Caco-2 (cell line): ENCODE measurements at regions not wholly inside any gene's neighbourhood (a gene's known extent, or its start where the extent isn't known, plus 50 kb on each side); places are given as distances from the start of the nearest gene placed in this dataset.

ENCODE experiments used
- BruUV-seq: library from RNA; stranded (reverse); fragments of 400-500 nt; replicated peaks from 2 replicates; lab custom pipeline; 2021; lab: Mats Ljungman, UMichigan
- CTCF ChIA-PET: fragments of 300-600 bp; sonication (Branson Sonifier 250); formaldehyde crosslinking; loops from one replicate; lab custom pipeline; 2022; ENCODE audit warnings: antibody characterized with exemption; lab: Charles Lee
- POLR2A ChIA-PET: fragments of 300-600 bp; sonication (Branson Sonifier 250); formaldehyde crosslinking; loops from one replicate; lab custom pipeline; 2022; ENCODE audit warnings: antibody characterized with exemption; lab: Charles Lee
- DNase-seq, 2 experiments: peaks; one replicate each; pipeline versions ENCODE4 v3.0.0 to v3.0.0-alpha.2; 2020 to 2022
- H3K27me3 ChIP-seq: replicated peaks from 2 replicates; pipeline ENCODE4 v1.6.0; 2011; ENCODE audit warnings: low read length; ENCODE audit not compliant: control insufficient read depth, insufficient read depth
- H3K36me3 ChIP-seq: 2 replicates; pipeline ENCODE4 v1.5.1; 2011; ENCODE audit warnings: low read length; ENCODE audit not compliant: control insufficient read depth, insufficient read depth
- H3K4me1 ChIP-seq: fragments of 250-450 bp; sonication (Bioruptor Pico); 2 replicates; pipeline ENCODE4 v1.5.1; 2020; ENCODE audit warnings: mild to moderate bottlenecking
- H3K4me3 ChIP-seq: 2 replicates; pipeline ENCODE4 v1.5.1; 2011; ENCODE audit warnings: low read depth, mild to moderate bottlenecking, control low read depth, low read length
- H3K9me3 ChIP-seq: fragments of 250-450 bp; sonication (Bioruptor Pico); 2 replicates; pipeline ENCODE4 v1.5.1; 2020; ENCODE audit warnings: mild to moderate bottlenecking, moderate library complexity
- H3K27ac Mint-ChIP-seq: one replicate; pipeline ENCODE4 v1.8.0; 2022; ENCODE audit warnings: mixed read lengths; ENCODE audit not compliant: unreplicated experiment
- H3K27me3 Mint-ChIP-seq: one replicate; pipeline ENCODE4 v1.8.0; 2022; ENCODE audit warnings: mixed read lengths; ENCODE audit not compliant: insufficient read depth, unreplicated experiment
- H3K36me3 Mint-ChIP-seq: one replicate; pipeline ENCODE4 v1.8.0; 2022; ENCODE audit warnings: mild to moderate bottlenecking, mixed read lengths; ENCODE audit not compliant: insufficient read depth, unreplicated experiment
- H3K4me1 Mint-ChIP-seq: one replicate; pipeline ENCODE4 v1.8.0; 2022; ENCODE audit warnings: low read depth, mixed read lengths; ENCODE audit not compliant: unreplicated experiment
- H3K4me3 Mint-ChIP-seq: one replicate; pipeline ENCODE4 v1.8.0; 2022; ENCODE audit warnings: mild to moderate bottlenecking, moderate library complexity, mixed read lengths; ENCODE audit not compliant: unreplicated experiment
- H3K9me3 Mint-ChIP-seq: one replicate; pipeline ENCODE4 v1.8.0; 2022; ENCODE audit warnings: mixed read lengths; ENCODE audit not compliant: unreplicated experiment
- CTCF ChIP-seq, 2 experiments: fragments of 200-600 bp in 1 of 2; IDR thresholded peaks; 1 replicate in 1 of 2; 2 replicates in 1 of 2; pipeline versions ENCODE4 v1.5.1 to v1.8.0; 2011 to 2022; ENCODE audit warnings: antibody characterized with exemption in 1 of 2, control low read depth in 1 of 2, inconsistent platforms in 1 of 2, low read depth in 1 of 2, low read length in 1 of 2, mild to moderate bottlenecking in 1 of 2, moderate library complexity in 1 of 2; ENCODE audit not compliant: insufficient read depth in 1 of 2, severe bottlenecking in 1 of 2, unreplicated experiment in 1 of 2
- intact Hi-C: fragments of 100-400 bp; cut with micrococcal nuclease; formaldehyde crosslinking; loops from one replicate; pipeline ENCODE4 v1.10.0; 2022; ENCODE audit not compliant: unreplicated experiment

GRCh38 chr1:207971331-207972219 is 60.6 kb upstream of the CD34 start:
- H3K9me3 ChIP-seq = no peaks in the 10 kb centered on the region
- H3K4me3 ChIP-seq = no peak overlapping the region
- H3K36me3 ChIP-seq = no peaks in the 10 kb centered on the region
- Mint-ChIP-seq H3K9me3 (no peaks in the 10 kb centered on the region), H3K4me3 (no peak overlapping the region), H3K27ac (no peak overlapping the region), H3K4me1 (peaks cover 6% of the 10 kb centered on the region), H3K27me3 (peaks cover 24% of the 10 kb centered on the region), H3K36me3 (no peaks in the 10 kb centered on the region)
- H3K4me1 ChIP-seq = no peaks in the 10 kb centered on the region
- CTCF ChIA-PET = no interaction called here
- no TSS peak for BruUV-seq
- POLR2A ChIA-PET = no interaction called here
- TF ChIP-seq CTCF (IDR thresholded peaks at IDR 0.05; ENCODE audit: insufficient read depth in 1 of 2, low read depth in 1 of 2, low read length in 1 of 2, severe bottlenecking in 1 of 2, unreplicated experiment in 1 of 2) = no peak
- no peaks in the 10 kb centered on the region; the same call in 1 of the 2 replicates for H3K27me3 ChIP-seq
- no peak for DNase-seq
- intact Hi-C loops = no loop called here

- ChIA-PET POLR2A (no interaction called here), CTCF (interaction anchor here (1.6 kb wide), 1 partner anchor 11 kb away, joined by 7 read pairs; no protein-coding TSS in a partner anchor)
- H3K36me3 Mint-ChIP-seq = no peaks in the 10 kb centered on the region
- no peak overlapping the region for H3K4me3 Mint-ChIP-seq
- Histone ChIP-seq H3K9me3 (no peaks in the 10 kb centered on the region), H3K36me3 (no peaks in the 10 kb centered on the region), H3K27me3 (no peaks in the 10 kb centered on the region; the same call in 1 of the 2 replicates), H3K4me1 (no peaks in the 10 kb centered on the region), H3K4me3 (no peak overlapping the region)
- H3K27ac Mint-ChIP-seq = no peak overlapping the region
- peaks cover 6% of the 10 kb centered on the region for H3K4me1 Mint-ChIP-seq
- no peaks in the 10 kb centered on the region for H3K9me3 Mint-ChIP-seq
- H3K27me3 Mint-ChIP-seq = peaks cover 22% of the 10 kb centered on the region
- no TSS peak for BruUV-seq
- TF ChIP-seq CTCF (IDR thresholded peaks at IDR 0.05; ENCODE audit: insufficient read depth in 1 of 2, low read depth in 1 of 2, low read length in 1 of 2, severe bottlenecking in 1 of 2, unreplicated experiment in 1 of 2) = no peak
- intact Hi-C loops = no loop called here
- no peak for DNase-seq
Measured at GRCh38 chr1:207970329-207971233, 59.7 kb upstream of the CD34 start.

- POLR2A ChIA-PET = no interaction called here
- Mint-ChIP-seq H3K27ac (no peak overlapping the region), H3K27me3 (peaks cover 17% of the 10 kb centered on the region), H3K9me3 (no peaks in the 10 kb centered on the region), H3K36me3 (no peaks in the 10 kb centered on the region), H3K4me1 (peaks cover 6% of the 10 kb centered on the region), H3K4me3 (no peak overlapping the region)
- TF ChIP-seq CTCF (IDR thresholded peaks at IDR 0.05; ENCODE audit: insufficient read depth in 1 of 2, low read depth in 1 of 2, low read length in 1 of 2, severe bottlenecking in 1 of 2, unreplicated experiment in 1 of 2) = no peak
- intact Hi-C loops = no loop called here
- CTCF ChIA-PET = interaction anchor here (1.5 to 1.6 kb wide), 2 partner anchors 12 to 84 kb away, joined by 5 to 7 read pairs; no protein-coding TSS in a partner anchor
- Histone ChIP-seq H3K4me3 (no peak overlapping the region), H3K4me1 (no peaks in the 10 kb centered on the region), H3K36me3 (no peaks in the 10 kb centered on the region), H3K9me3 (no peaks in the 10 kb centered on the region), H3K27me3 (no peaks in the 10 kb centered on the region; the same call in 1 of the 2 replicates)
- no TSS peak for BruUV-seq
- DNase-seq = no peak
Measured at GRCh38 chr1:207969528-207969927, 58.6 kb upstream of the CD34 start.
